ENCODE measurements at regions not wholly inside any gene's neighbourhood (a gene's known extent, or its start where the extent isn't known, plus 50 kb on each side); places are given as distances from the start of the nearest gene placed in this dataset.

DNA sequence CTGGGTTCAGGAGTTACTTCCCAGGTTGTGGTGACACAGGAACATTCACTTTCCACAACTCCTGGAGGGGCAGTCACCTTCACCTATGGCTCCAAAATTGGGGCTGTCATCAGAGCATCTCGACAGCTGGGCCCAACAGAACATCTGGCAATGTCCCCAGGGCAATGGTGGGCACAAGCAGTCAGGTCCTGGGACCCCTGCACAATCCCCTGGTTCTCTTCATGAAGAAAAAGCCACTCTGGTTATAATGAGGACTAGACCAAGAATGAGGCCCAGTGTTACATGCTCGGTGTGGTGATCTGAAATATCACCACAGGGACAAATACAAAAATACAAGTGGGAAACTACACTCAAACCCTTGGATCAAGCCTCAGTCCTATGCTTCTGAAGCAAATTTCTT lies 89.0 kb upstream of the VPREB1 start:
- in situ Hi-C loops (cut with HindIII; ENCODE audit: low sequenced_read_pairs), result no loop called here
- no peak for DNase-seq (ENCODE audit: low spot score)

DNA sequence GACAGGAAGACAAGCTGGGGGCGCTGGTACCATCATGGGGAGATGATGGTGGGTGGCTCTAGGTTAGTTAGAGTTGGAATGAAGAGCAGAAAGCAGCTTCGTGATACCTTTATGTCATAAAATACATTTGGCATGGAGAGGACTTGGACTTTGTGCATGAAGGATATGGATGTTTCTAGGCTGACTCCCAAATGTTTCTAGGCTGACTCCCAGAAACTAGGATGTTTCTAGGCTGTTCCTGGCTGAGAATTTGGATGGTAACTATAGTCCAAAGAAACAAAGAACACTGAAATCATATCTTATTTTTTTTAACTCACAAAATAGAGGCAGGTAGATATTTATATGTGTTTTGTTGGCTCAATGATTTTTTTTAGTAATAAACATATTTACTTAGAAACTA lies 89.4 kb upstream of the VPREB1 start:
- no peak for DNase-seq (ENCODE audit: low spot score)
- in situ Hi-C loops (cut with HindIII; ENCODE audit: low sequenced_read_pairs), result no loop called here

DNA sequence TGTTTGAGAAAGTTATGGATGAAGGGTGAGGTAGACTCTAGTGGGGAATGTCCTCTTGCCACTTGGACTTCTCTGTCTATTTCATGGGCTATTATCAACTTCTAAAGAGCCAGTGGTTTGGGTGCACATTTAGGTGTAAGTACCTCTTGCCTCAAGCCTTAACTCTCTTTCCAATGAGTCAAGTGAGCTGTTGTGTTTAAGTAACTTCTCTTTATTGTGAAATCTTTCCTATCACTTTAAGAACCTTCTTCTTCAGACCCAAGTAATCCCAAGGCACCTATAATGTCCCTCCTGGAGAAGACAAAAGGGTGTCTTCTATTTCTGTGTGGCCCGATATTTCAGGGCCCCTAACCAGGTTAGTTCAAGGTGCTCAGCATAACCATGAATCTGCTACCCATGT lies 90.5 kb upstream of the VPREB1 start:
- no peak for DNase-seq (ENCODE audit: low spot score)
- in situ Hi-C loops (cut with HindIII; ENCODE audit: low sequenced_read_pairs), result no loop called here

DNA sequence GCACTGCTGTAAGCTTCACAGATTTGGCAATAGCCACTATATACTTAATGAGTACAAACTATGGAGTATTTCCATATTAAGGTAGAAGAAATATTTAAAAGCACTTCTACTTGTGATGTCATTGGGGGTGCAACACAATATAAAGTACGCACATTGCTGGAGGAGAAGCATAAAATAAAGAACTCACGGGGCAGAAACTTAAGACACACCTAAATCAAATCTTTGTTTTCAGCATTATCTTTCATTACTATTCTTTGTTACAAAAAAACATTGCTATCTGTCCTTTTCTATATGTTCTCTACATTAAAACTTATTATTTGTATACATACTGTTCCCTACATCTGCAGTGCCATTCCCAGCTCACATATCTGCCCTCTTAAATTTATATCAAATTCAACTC lies 93.3 kb upstream of the VPREB1 start:
- DNase-seq (ENCODE audit: low spot score), result no peak
- in situ Hi-C loops (cut with HindIII; ENCODE audit: low sequenced_read_pairs), result no loop called here

- no peak for DNase-seq (ENCODE audit: low spot score)
- in situ Hi-C loops (cut with HindIII; ENCODE audit: low sequenced_read_pairs), result no loop called here
These were observed 94.1 kb upstream of the VPREB1 start for GRCh38 chr22:22150457-22150856.

DNA sequence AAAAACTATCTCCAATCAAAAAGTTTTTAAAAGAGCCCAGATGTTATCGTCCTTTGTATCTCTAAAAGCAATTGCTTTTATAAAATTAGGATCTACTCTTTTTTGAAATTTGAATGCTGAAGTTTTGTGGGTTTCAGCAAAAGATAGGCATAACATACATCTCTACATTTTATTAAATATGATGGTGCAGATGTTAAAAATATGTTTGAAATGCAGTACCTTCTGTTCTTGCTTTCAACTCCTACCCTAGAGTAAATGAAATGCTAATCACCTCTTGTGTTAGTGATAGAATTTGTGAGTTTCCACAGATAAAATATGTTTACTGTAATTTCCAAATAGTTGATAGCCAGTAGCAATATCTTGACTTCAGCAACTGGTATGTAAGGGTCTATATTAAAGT lies 95.7 kb upstream of the VPREB1 start:
- no peak for DNase-seq (ENCODE audit: low spot score)
- in situ Hi-C loops (cut with HindIII; ENCODE audit: low sequenced_read_pairs), result no loop called here

DNA sequence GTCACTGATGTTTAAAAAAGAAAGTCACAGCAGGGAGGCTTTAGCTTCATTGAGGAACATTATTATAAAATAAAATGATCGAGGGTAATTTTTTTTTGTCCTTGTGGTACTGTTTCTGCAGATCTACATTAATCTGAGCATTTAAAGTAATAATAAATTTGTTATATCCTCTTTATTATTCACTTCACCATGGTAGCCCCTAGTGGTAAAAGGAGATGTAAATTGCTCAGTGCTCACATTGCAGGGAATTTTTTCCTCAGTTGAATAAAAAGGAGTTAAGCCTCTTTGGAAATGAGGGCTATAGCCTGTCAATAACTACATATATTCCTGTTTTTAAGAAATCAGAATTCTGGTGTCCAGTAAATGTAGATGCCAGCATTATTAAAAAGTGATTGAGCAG lies 99.7 kb upstream of the VPREB1 start:
- in situ Hi-C loops (cut with HindIII; ENCODE audit: low sequenced_read_pairs), result no loop called here
- no peak for DNase-seq (ENCODE audit: low spot score)

GRCh38 chr22:22143448-22143847 lies 101.1 kb upstream of the VPREB1 start:
- in situ Hi-C loops (cut with HindIII; ENCODE audit: low sequenced_read_pairs), result no loop called here
- no peak for DNase-seq (ENCODE audit: low spot score)

GRCh38 chr22:22142661-22143060 lies 101.9 kb upstream of the VPREB1 start:
- no peak for DNase-seq (ENCODE audit: low spot score)
- in situ Hi-C loops (cut with HindIII; ENCODE audit: low sequenced_read_pairs), result no loop called here

GRCh38 chr22:22141771-22142591 lies 102.6 kb upstream of the VPREB1 start:
- DNase-seq (ENCODE audit: low spot score), result no peak
- in situ Hi-C loops (cut with HindIII; ENCODE audit: low sequenced_read_pairs), result no loop called here

DNA sequence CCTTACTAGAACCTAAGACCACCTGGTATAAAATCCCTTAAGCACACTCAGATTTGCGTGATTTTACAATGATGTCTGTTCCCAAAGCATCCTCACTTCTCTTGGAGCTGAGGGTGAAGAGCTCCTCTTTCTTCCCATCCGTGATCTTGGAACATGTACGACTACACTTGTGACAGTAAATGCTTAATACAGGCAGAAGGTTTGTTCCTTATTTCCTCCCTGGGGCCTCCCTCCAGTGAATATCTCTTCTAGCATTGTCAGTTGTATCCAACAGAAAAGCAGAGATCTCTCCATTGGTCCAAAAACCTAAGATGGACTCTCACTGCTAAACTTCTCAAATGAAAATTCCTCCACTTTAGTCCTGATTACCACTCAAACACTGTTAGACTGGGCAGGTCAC lies 103.6 kb upstream of the VPREB1 start:
- DNase-seq (ENCODE audit: low spot score), result no peak
- in situ Hi-C loops (cut with HindIII; ENCODE audit: low sequenced_read_pairs), result no loop called here

DNA sequence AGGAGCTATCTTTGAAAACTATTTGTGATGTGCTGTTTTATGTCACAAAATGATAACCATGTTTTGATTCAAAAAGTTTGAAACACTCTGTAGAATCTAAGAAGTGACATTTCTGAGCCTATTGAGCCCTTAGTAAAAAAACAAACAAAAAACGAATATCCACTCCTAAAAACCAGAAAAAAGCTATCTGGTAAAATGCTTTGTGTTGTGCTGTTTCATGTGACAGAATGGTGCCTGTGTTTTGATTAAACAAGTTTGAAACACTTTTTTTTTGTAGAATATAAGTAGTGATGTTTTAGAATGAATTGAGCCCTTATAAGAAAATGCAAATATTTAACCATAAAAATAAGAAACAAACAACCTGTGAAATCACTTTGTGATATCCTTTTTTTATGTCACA lies 105.2 kb upstream of the VPREB1 start:
- DNase-seq (ENCODE audit: low spot score), result no peak
- in situ Hi-C loops (cut with HindIII; ENCODE audit: low sequenced_read_pairs), result no loop called here

- in situ Hi-C loops (cut with HindIII; ENCODE audit: low sequenced_read_pairs), result no loop called here
- no peak for DNase-seq (ENCODE audit: low spot score)
These were observed 105.7 kb upstream of the VPREB1 start for GRCh38 chr22:22138915-22139314.

DNA sequence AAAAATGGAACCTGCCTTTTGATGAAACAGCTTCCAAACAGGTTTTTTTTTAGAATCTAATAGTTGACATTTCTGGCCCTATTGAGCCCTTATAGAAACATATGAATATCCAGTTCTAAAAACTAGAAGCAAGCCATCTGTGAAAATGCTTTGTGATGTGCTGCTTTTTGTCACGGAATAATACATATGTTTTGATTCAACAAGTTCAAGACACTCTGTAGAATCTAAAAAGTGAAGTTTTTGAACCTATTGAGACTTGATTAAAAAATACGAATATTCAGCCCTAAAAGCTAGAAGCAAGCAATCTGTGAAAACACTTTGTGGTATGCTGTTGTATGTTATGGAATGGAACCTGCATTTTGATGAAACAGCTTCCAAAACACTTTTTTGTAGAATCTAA lies 106.7 kb upstream of the VPREB1 start:
- in situ Hi-C loops (cut with HindIII; ENCODE audit: low sequenced_read_pairs), result no loop called here
- DNase-seq (ENCODE audit: low spot score), result no peak

- DNase-seq (ENCODE audit: low spot score), result no peak
- in situ Hi-C loops (cut with HindIII; ENCODE audit: low sequenced_read_pairs), result no loop called here
These were observed 110.7 kb upstream of the VPREB1 start for GRCh38 chr22:22133910-22134309.

GRCh38 chr22:22130953-22131608 lies 113.5 kb upstream of the VPREB1 start:
- DNase-seq (ENCODE audit: low spot score), result no peak
- in situ Hi-C loops (cut with HindIII; ENCODE audit: low sequenced_read_pairs), result no loop called here

GRCh38 chr22:22129387-22129786 lies 115.2 kb upstream of the VPREB1 start:
- in situ Hi-C loops (cut with HindIII; ENCODE audit: low sequenced_read_pairs), result no loop called here
- DNase-seq (ENCODE audit: low spot score), result no peak

- in situ Hi-C loops (cut with HindIII; ENCODE audit: low sequenced_read_pairs), result no loop called here
- DNase-seq (ENCODE audit: low spot score), result no peak
These were observed 116.1 kb upstream of the VPREB1 start for GRCh38 chr22:22128440-22128839.

GRCh38 chr22:22127100-22127499 lies 117.5 kb upstream of the VPREB1 start:
- in situ Hi-C loops (cut with HindIII; ENCODE audit: low sequenced_read_pairs), result no loop called here
- DNase-seq (ENCODE audit: low spot score), result no peak

GRCh38 chr22:22125579-22126468 lies 118.8 kb upstream of the VPREB1 start:
- no peak for DNase-seq (ENCODE audit: low spot score)
- in situ Hi-C loops (cut with HindIII; ENCODE audit: low sequenced_read_pairs), result no loop called here

Measured in G401 (cell line).